ENCODE measurements at regions not wholly inside any gene's neighbourhood (a gene's known extent, or its start where the extent isn't known, plus 50 kb on each side); places are given as distances from the start of the nearest gene placed in this dataset.

- Histone ChIP-seq H3K4me3 (no peak overlapping the region), H3K79me2 (no peaks in the 10 kb centered on the region), H3K27ac (no peak overlapping the region), H3K36me3 (replicated peaks; ENCODE audit: insufficient read depth, low read depth) (no peaks in the 10 kb centered on the region), H3K9me3 (ENCODE audit: low read depth) (no peaks in the 10 kb centered on the region), H4K20me1 (ENCODE audit: insufficient read depth, poor library complexity, severe bottlenecking) (no peaks in the 10 kb centered on the region), H3K27me3 (no peaks in the 10 kb centered on the region), H3K4me1 (ENCODE audit: insufficient read depth) (peaks cover 15% of the 10 kb centered on the region), H2AFZ (no peak overlapping the region), H3K9me2 (replicated peaks; ENCODE audit: insufficient read depth) (no peaks in the 10 kb centered on the region), H3K4me2 (no peak overlapping the region)
- no peak for DNase-seq (ENCODE audit: low spot score)
- TF ChIP-seq CTCF (IDR thresholded peaks at IDR 0.05; ENCODE audit: poor library complexity) (no peak), EZH2phosphoT487 (IDR thresholded peaks at IDR 0.05; ENCODE audit: low read depth, severe bottlenecking, unreplicated experiment) (no peak), EZH2 (IDR thresholded peaks at IDR 0.05; ENCODE audit: borderline replicate concordance) (no peak)
- WGBS (ENCODE audit: low lambda C conversion rate, missing lambda C conversion rate), result 69% methylated on average over 3 of the region's 5 CpGs
Observed at GRCh38 chr3:194025119-194025518, 110.8 kb upstream of the HES1 start.

- TF ChIP-seq CTCF (IDR thresholded peaks at IDR 0.05; ENCODE audit: poor library complexity) (no peak), EZH2phosphoT487 (IDR thresholded peaks at IDR 0.05; ENCODE audit: low read depth, severe bottlenecking, unreplicated experiment) (no peak), EZH2 (IDR thresholded peaks at IDR 0.05; ENCODE audit: borderline replicate concordance) (no peak)
- H3K4me2 ChIP-seq, result no peak overlapping the region
- H3K27me3 ChIP-seq, result no peaks in the 10 kb centered on the region
- no peak overlapping the region for H2AFZ ChIP-seq
- no peaks in the 10 kb centered on the region for H3K36me3 ChIP-seq (replicated peaks; ENCODE audit: insufficient read depth, low read depth)
- no peak for DNase-seq (ENCODE audit: low spot score)
- no peaks in the 10 kb centered on the region for H4K20me1 ChIP-seq (ENCODE audit: insufficient read depth, poor library complexity, severe bottlenecking)
- H3K79me2 ChIP-seq, result no peaks in the 10 kb centered on the region
- no peaks in the 10 kb centered on the region for H3K9me3 ChIP-seq (ENCODE audit: low read depth)
- peaks cover 16% of the 10 kb centered on the region for H3K4me1 ChIP-seq (ENCODE audit: insufficient read depth)
- no peak overlapping the region for H3K4me3 ChIP-seq
- H3K27ac ChIP-seq, result no peak overlapping the region
- 78% methylated on average over 3 of the region's 3 CpGs for WGBS (ENCODE audit: low lambda C conversion rate, missing lambda C conversion rate)
- H3K9me2 ChIP-seq (replicated peaks; ENCODE audit: insufficient read depth), result no peaks in the 10 kb centered on the region
Observed at GRCh38 chr3:194025951-194026350, 110.0 kb upstream of the HES1 start.

- Histone ChIP-seq H3K9me2 (replicated peaks; ENCODE audit: insufficient read depth) (no peaks in the 10 kb centered on the region), H2AFZ (no peak overlapping the region), H3K27ac (no peak overlapping the region), H4K20me1 (ENCODE audit: insufficient read depth, poor library complexity, severe bottlenecking) (no peaks in the 10 kb centered on the region), H3K9me3 (ENCODE audit: low read depth) (no peaks in the 10 kb centered on the region), H3K4me1 (ENCODE audit: insufficient read depth) (peaks cover 26% of the 10 kb centered on the region), H3K4me2 (no peak overlapping the region), H3K4me3 (no peak overlapping the region), H3K36me3 (replicated peaks; ENCODE audit: insufficient read depth, low read depth) (no peaks in the 10 kb centered on the region), H3K27me3 (no peaks in the 10 kb centered on the region), H3K79me2 (no peaks in the 10 kb centered on the region)
- TF ChIP-seq EZH2 (IDR thresholded peaks at IDR 0.05; ENCODE audit: borderline replicate concordance), result no peak
- TF ChIP-seq EZH2phosphoT487 (IDR thresholded peaks at IDR 0.05; ENCODE audit: low read depth, severe bottlenecking, unreplicated experiment), result no peak
- no peak for TF ChIP-seq CTCF (IDR thresholded peaks at IDR 0.05; ENCODE audit: poor library complexity)
- no peak for DNase-seq (ENCODE audit: low spot score)
- 93% methylated on average over 2 of the region's 2 CpGs for whole genome bisulfite sequencing (ENCODE audit: low lambda C conversion rate, missing lambda C conversion rate)
Observed at GRCh38 chr3:194028434-194029004, 107.4 kb upstream of the HES1 start.

- H3K4me2 ChIP-seq, result no peak overlapping the region
- H3K79me2 ChIP-seq, result no peaks in the 10 kb centered on the region
- peaks cover 31% of the 10 kb centered on the region for H3K4me1 ChIP-seq (ENCODE audit: insufficient read depth)
- DNase-seq (ENCODE audit: low spot score), result no peak
- TF ChIP-seq EZH2phosphoT487 (IDR thresholded peaks at IDR 0.05; ENCODE audit: low read depth, severe bottlenecking, unreplicated experiment), result no peak
- TF ChIP-seq CTCF (IDR thresholded peaks at IDR 0.05; ENCODE audit: poor library complexity), result no peak
- no peak for TF ChIP-seq EZH2 (IDR thresholded peaks at IDR 0.05; ENCODE audit: borderline replicate concordance)
- no peak overlapping the region for H2AFZ ChIP-seq
- H4K20me1 ChIP-seq (ENCODE audit: insufficient read depth, poor library complexity, severe bottlenecking), result no peaks in the 10 kb centered on the region
- no peak overlapping the region for H3K4me3 ChIP-seq
- no peaks in the 10 kb centered on the region for H3K9me3 ChIP-seq (ENCODE audit: low read depth)
- H3K27ac ChIP-seq, result no peak overlapping the region
- no peaks in the 10 kb centered on the region for H3K9me2 ChIP-seq (replicated peaks; ENCODE audit: insufficient read depth)
- no peaks in the 10 kb centered on the region for H3K36me3 ChIP-seq (replicated peaks; ENCODE audit: insufficient read depth, low read depth)
- H3K27me3 ChIP-seq, result no peaks in the 10 kb centered on the region
Observed at GRCh38 chr3:194029846-194030245, 106.1 kb upstream of the HES1 start.

Data from hepatocyte (in vitro differentiated cells).